ENCODE measurements at regions not wholly inside any gene's neighbourhood (a gene's known extent, or its start where the extent isn't known, plus 50 kb on each side); places are given as distances from the start of the nearest gene placed in this dataset.

- H3K4me1 ChIP-seq (ENCODE audit: control insufficient read depth in 2 of 2, insufficient read depth in 2 of 2, low read length in 2 of 2), result no peaks in the 10 kb centered on the region
- H3K36me3 ChIP-seq (ENCODE audit: control insufficient read depth in 2 of 2, insufficient read depth in 2 of 2, low read length in 1 of 2), result no peaks in the 10 kb centered on the region
- no peaks in the 10 kb centered on the region for H3K9me3 ChIP-seq (ENCODE audit: control insufficient read depth in 2 of 2, insufficient read depth in 1 of 2, low read length in 1 of 2)
- DNase-seq (ENCODE audit: low read depth in 6 of 9, low spot score in 9 of 9), result no peak
- 99% methylated on average over 4 of the region's 4 CpGs for WGBS
- H3K27ac ChIP-seq (ENCODE audit: low read depth in 1 of 2, low read length in 1 of 2), result no peak overlapping the region
- no peaks in the 10 kb centered on the region for H3K27me3 ChIP-seq (ENCODE audit: control insufficient read depth in 2 of 2, insufficient read depth in 1 of 2, low read length in 1 of 2)
- no peak overlapping the region for H3K4me3 ChIP-seq (ENCODE audit: low read length in 2 of 2)
Measured at GRCh38 chr9:111253742-111254437, 76.1 kb downstream of the OR2K2 start.

DNA sequence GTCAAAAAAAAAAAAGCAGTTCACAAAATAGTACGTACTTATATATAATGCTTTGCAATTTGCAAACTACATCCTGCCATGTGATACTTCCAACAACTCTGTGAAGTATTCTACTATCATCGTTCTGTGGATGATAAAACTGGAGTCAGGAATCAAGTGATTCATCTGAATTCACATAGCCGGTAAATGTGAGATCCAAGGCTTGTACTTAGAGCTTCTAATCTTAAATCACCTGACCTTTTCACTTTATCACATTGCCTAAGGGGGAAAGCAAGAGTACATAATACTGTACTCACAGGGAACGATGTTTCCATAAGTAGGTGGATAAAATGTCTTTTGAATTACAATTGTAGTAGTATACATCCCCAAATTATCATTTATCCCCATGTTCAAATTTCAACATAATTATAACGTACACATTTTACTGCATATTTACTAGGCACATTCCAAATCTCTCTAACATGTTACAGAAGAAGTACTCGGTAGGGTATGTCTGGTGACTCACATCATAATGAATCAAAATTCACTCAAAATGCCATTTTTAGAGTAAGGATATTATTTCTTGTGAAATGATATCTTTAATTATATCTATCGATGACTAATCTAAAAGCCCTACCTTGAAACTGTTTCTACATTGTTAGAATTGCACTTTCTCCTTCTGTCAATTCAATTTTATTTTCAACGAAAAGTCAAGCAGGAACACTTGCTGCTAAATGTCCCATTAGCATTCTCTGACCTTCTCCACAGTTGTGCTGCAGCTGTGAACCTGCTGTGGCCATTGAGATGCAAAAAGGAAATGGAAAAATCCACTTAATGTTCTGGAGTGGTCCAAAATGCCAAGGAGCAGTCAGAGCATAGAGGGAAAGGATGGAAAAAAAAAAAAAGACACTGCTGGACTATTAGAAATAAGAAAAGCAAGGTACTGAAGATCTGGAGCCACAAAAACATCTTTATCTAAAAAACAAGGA lies 78.9 kb downstream of the OR2K2 start:
- DNase-seq (ENCODE audit: low read depth in 6 of 9, low spot score in 9 of 9), result no peak
- no peaks in the 10 kb centered on the region for H3K9me3 ChIP-seq (ENCODE audit: control insufficient read depth in 2 of 2, insufficient read depth in 1 of 2, low read length in 1 of 2)
- no peaks in the 10 kb centered on the region for H3K27me3 ChIP-seq (ENCODE audit: control insufficient read depth in 2 of 2, insufficient read depth in 1 of 2, low read length in 1 of 2)
- no peaks in the 10 kb centered on the region for H3K36me3 ChIP-seq (ENCODE audit: control insufficient read depth in 2 of 2, insufficient read depth in 2 of 2, low read length in 1 of 2)
- 90% methylated on average over 8 of the region's 8 CpGs for WGBS
- no peak overlapping the region for H3K4me3 ChIP-seq (ENCODE audit: low read length in 2 of 2)
- no peak overlapping the region for H3K27ac ChIP-seq (ENCODE audit: low read depth in 1 of 2, low read length in 1 of 2)
- no peaks in the 10 kb centered on the region for H3K4me1 ChIP-seq (ENCODE audit: control insufficient read depth in 2 of 2, insufficient read depth in 2 of 2, low read length in 2 of 2)

DNA sequence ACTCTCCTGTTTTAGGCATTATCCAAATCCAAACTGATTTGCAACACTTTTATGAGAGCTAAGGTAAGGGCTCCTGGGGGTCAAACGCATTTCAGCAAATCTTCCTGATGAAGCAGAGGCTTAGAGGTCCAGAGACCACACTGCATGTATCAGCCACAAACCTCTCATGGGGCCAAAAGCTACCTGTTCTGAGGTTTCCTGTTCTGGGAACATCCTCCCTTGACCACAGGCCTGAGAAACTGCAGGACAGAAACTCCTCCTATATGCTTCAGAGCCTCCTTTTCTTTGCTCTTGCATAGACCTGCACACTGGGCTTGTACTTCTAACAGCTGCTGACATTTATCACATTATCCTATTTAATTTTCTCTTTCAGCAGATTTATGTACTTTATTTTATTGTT lies 92.6 kb downstream of the OR2K2 start:
- no peak overlapping the region for H3K27ac ChIP-seq (ENCODE audit: low read depth in 1 of 2, low read length in 1 of 2)
- H3K4me3 ChIP-seq (ENCODE audit: low read length in 2 of 2), result no peak overlapping the region
- H3K27me3 ChIP-seq (ENCODE audit: control insufficient read depth in 2 of 2, insufficient read depth in 1 of 2, low read length in 1 of 2), result no peaks in the 10 kb centered on the region
- no peaks in the 10 kb centered on the region for H3K36me3 ChIP-seq (ENCODE audit: control insufficient read depth in 2 of 2, insufficient read depth in 2 of 2, low read length in 1 of 2)
- no peaks in the 10 kb centered on the region for H3K4me1 ChIP-seq (ENCODE audit: control insufficient read depth in 2 of 2, insufficient read depth in 2 of 2, low read length in 2 of 2)
- no peaks in the 10 kb centered on the region for H3K9me3 ChIP-seq (ENCODE audit: control insufficient read depth in 2 of 2, insufficient read depth in 1 of 2, low read length in 1 of 2)
- 66% methylated on average over 1 of the region's 1 CpG for WGBS
- DNase-seq (ENCODE audit: low read depth in 6 of 9, low spot score in 9 of 9), result no peak

DNA sequence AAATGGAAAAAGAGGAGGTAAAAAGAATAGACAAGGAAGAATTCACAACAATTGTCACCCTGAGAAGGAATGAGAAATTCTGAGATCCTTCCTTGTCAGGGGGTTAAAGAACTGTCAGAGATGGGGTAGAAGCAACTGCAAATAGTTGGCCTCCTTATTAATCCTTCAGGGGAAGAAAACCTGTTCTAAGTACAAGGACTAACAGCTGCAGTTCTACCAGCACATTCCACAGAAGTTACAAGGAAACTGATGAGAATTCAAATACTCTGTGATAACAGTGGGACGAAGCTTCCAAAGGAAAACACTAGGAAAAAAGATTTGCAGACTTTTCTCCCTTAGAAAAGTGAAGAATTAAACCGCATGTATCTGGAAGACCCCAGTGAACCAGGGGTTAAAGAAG lies 93.7 kb downstream of the OR2K2 start:
- H3K4me3 ChIP-seq (ENCODE audit: low read length in 2 of 2), result no peak overlapping the region
- H3K36me3 ChIP-seq (ENCODE audit: control insufficient read depth in 2 of 2, insufficient read depth in 2 of 2, low read length in 1 of 2), result no peaks in the 10 kb centered on the region
- 98% methylated on average over 2 of the region's 2 CpGs for WGBS
- no peaks in the 10 kb centered on the region for H3K4me1 ChIP-seq (ENCODE audit: control insufficient read depth in 2 of 2, insufficient read depth in 2 of 2, low read length in 2 of 2)
- no peaks in the 10 kb centered on the region for H3K9me3 ChIP-seq (ENCODE audit: control insufficient read depth in 2 of 2, insufficient read depth in 1 of 2, low read length in 1 of 2)
- DNase-seq (ENCODE audit: low read depth in 6 of 9, low spot score in 9 of 9), result no peak
- no peak overlapping the region for H3K27ac ChIP-seq (ENCODE audit: low read depth in 1 of 2, low read length in 1 of 2)
- H3K27me3 ChIP-seq (ENCODE audit: control insufficient read depth in 2 of 2, insufficient read depth in 1 of 2, low read length in 1 of 2), result no peaks in the 10 kb centered on the region

DNA sequence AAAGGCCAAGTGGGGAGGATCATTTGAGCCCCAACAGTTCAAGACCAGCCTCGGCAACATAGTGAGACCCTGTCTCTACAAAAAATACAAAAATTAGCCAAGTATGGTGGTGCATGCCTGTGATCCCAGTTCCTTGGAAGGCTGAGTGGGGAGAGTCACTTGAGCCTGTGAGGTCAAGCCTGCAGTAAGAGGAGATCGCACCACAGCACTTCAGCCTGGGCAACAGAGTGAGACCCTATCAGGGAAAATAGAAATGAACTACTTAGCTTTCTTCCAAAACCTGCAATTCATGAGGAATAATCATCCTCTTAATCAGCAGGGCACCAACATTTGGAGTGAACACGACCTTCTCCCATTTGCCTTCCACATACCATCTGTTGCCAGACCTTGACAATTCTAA lies 96.1 kb downstream of the OR2K2 start:
- 95% methylated on average over 3 of the region's 3 CpGs for WGBS
- DNase-seq (ENCODE audit: low read depth in 6 of 9, low spot score in 9 of 9), result no peak
- Histone ChIP-seq H3K9me3 (ENCODE audit: control insufficient read depth in 2 of 2, insufficient read depth in 1 of 2, low read length in 1 of 2) (no peaks in the 10 kb centered on the region), H3K4me1 (ENCODE audit: control insufficient read depth in 2 of 2, insufficient read depth in 2 of 2, low read length in 2 of 2) (no peaks in the 10 kb centered on the region), H3K27ac (ENCODE audit: low read depth in 1 of 2, low read length in 1 of 2) (no peak overlapping the region), H3K4me3 (ENCODE audit: low read length in 2 of 2) (no peak overlapping the region), H3K36me3 (ENCODE audit: control insufficient read depth in 2 of 2, insufficient read depth in 2 of 2, low read length in 1 of 2) (no peaks in the 10 kb centered on the region), H3K27me3 (ENCODE audit: control insufficient read depth in 2 of 2, insufficient read depth in 1 of 2, low read length in 1 of 2) (no peaks in the 10 kb centered on the region)

- Histone ChIP-seq H3K4me1 (ENCODE audit: control insufficient read depth in 2 of 2, insufficient read depth in 2 of 2, low read length in 2 of 2) (no peaks in the 10 kb centered on the region), H3K27ac (ENCODE audit: low read depth in 1 of 2, low read length in 1 of 2) (no peak overlapping the region), H3K9me3 (ENCODE audit: control insufficient read depth in 2 of 2, insufficient read depth in 1 of 2, low read length in 1 of 2) (no peaks in the 10 kb centered on the region), H3K4me3 (ENCODE audit: low read length in 2 of 2) (no peak overlapping the region), H3K36me3 (ENCODE audit: control insufficient read depth in 2 of 2, insufficient read depth in 2 of 2, low read length in 1 of 2) (no peaks in the 10 kb centered on the region), H3K27me3 (ENCODE audit: control insufficient read depth in 2 of 2, insufficient read depth in 1 of 2, low read length in 1 of 2) (no peaks in the 10 kb centered on the region)
- WGBS, result 89% methylated on average over 8 of the region's 8 CpGs
- DNase-seq (ENCODE audit: low read depth in 6 of 9, low spot score in 9 of 9), result no peak
Measured at GRCh38 chr9:111232997-111233790, 96.8 kb downstream of the OR2K2 start.

GRCh38 chr9:111231801-111232580 lies 98.0 kb downstream of the OR2K2 start:
- Histone ChIP-seq H3K27me3 (ENCODE audit: control insufficient read depth in 2 of 2, insufficient read depth in 1 of 2, low read length in 1 of 2) (no peaks in the 10 kb centered on the region), H3K4me3 (ENCODE audit: low read length in 2 of 2) (no peak overlapping the region), H3K4me1 (ENCODE audit: control insufficient read depth in 2 of 2, insufficient read depth in 2 of 2, low read length in 2 of 2) (no peaks in the 10 kb centered on the region), H3K36me3 (ENCODE audit: control insufficient read depth in 2 of 2, insufficient read depth in 2 of 2, low read length in 1 of 2) (no peaks in the 10 kb centered on the region), H3K9me3 (ENCODE audit: control insufficient read depth in 2 of 2, insufficient read depth in 1 of 2, low read length in 1 of 2) (no peaks in the 10 kb centered on the region), H3K27ac (ENCODE audit: low read depth in 1 of 2, low read length in 1 of 2) (no peak overlapping the region)
- DNase-seq (ENCODE audit: low read depth in 6 of 9, low spot score in 9 of 9), result no peak
- WGBS, result 93% methylated on average over 3 of the region's 3 CpGs

DNA sequence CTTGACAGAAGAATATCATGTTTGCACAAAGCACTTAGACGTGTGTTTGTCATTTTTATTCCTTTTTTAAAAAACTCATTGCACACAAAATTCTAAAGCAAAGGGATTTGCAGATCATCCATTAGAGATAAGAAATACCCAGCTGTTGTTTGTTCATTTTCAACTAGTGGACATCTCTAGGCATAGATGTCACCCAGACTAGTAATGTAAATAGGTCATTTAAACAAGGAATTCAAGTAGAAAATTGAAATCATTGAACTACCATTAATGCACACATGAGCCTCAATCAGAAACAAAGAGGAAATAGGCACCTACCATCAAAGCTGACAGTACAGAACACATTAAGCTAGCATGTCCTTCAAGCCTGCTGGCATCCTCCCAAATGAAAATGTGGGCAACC lies 107.3 kb downstream of the OR2K2 start:
- no peaks in the 10 kb centered on the region for H3K9me3 ChIP-seq (ENCODE audit: control insufficient read depth in 2 of 2, insufficient read depth in 1 of 2, low read length in 1 of 2)
- no peak overlapping the region for H3K4me3 ChIP-seq (ENCODE audit: low read length in 2 of 2)
- H3K27me3 ChIP-seq (ENCODE audit: control insufficient read depth in 2 of 2, insufficient read depth in 1 of 2, low read length in 1 of 2), result no peaks in the 10 kb centered on the region
- no peak overlapping the region for H3K27ac ChIP-seq (ENCODE audit: low read depth in 1 of 2, low read length in 1 of 2)
- WGBS, result 95% methylated on average over 1 of the region's 1 CpG
- no peaks in the 10 kb centered on the region for H3K4me1 ChIP-seq (ENCODE audit: control insufficient read depth in 2 of 2, insufficient read depth in 2 of 2, low read length in 2 of 2)
- no peaks in the 10 kb centered on the region for H3K36me3 ChIP-seq (ENCODE audit: control insufficient read depth in 2 of 2, insufficient read depth in 2 of 2, low read length in 1 of 2)
- DNase-seq (ENCODE audit: low read depth in 6 of 9, low spot score in 9 of 9), result no peak
